ENCODE measurements at regions not wholly inside any gene's neighbourhood (a gene's known extent, or its start where the extent isn't known, plus 50 kb on each side); places are given as distances from the start of the nearest gene placed in this dataset.

- TF ChIP-seq EZH2phosphoT487 (IDR thresholded peaks at IDR 0.05; ENCODE audit: borderline replicate concordance) (no peak), CTCF (conservative IDR thresholded peaks at IDR 0.05; ENCODE audit: low read length) (no peak)
These were observed 487.2 kb upstream of the TUSC1 start for GRCh38 chr9:26165426-26165825.
